Panc1 (cell line): ENCODE measurements at regions not wholly inside any gene's neighbourhood (a gene's known extent, or its start where the extent isn't known, plus 50 kb on each side); places are given as distances from the start of the nearest gene placed in this dataset.

Experiments
- ATAC-seq: fragments of 200-7000 bp; cut with Tn5 transposase; 2 replicates; pipeline ENCODE4 v1.9.1; 2020; ENCODE audit warnings: mild to moderate bottlenecking, moderate library complexity
- BruUV-seq: library from RNA; stranded (reverse); fragments of 400-500 nt; replicated peaks from 2 replicates; lab custom pipeline; 2021; lab: Mats Ljungman, UMichigan
- CTCF ChIA-PET: fragments of 300-600 bp; sonication (Branson Sonifier 250); formaldehyde crosslinking; loops from one replicate; lab custom pipeline; 2022; ENCODE audit warnings: antibody characterized with exemption; lab: Charles Lee
- POLR2A ChIA-PET: fragments of 300-600 bp; sonication (Branson Sonifier 250); formaldehyde crosslinking; loops from one replicate; lab custom pipeline; 2022; ENCODE audit warnings: antibody characterized with exemption; lab: Charles Lee
- DNase-seq: peaks from one replicate; pipeline ENCODE4 v3.0.0-alpha.2; 2010; ENCODE audit warnings: low read depth, low spot score
- H3K27ac ChIP-seq: 2 replicates; pipeline ENCODE4 v1.5.1; 2011; ENCODE audit warnings: mild to moderate bottlenecking, low read length, inconsistent platforms
- H3K27me3 ChIP-seq: fragments of 200-500 bp; sonication (Bioruptor generic); 2 replicates; pipeline ENCODE4 v1.6.0; 2014; ENCODE audit warnings: low read length, inconsistent platforms; ENCODE audit not compliant: control insufficient read depth, insufficient read depth
- H3K36me3 ChIP-seq: fragments of 200-500 bp; sonication (Bioruptor generic); 2 replicates; pipeline ENCODE4 v1.5.1; 2014; ENCODE audit warnings: inconsistent platforms, mild to moderate bottlenecking, low read length, moderate library complexity; ENCODE audit not compliant: control insufficient read depth, insufficient read depth
- H3K4me1 ChIP-seq: 2 replicates; pipeline ENCODE4 v1.5.1; 2011; ENCODE audit warnings: inconsistent platforms, mild to moderate bottlenecking, low read length, moderate library complexity; ENCODE audit not compliant: control insufficient read depth, insufficient read depth
- H3K4me3 ChIP-seq, 2 experiments: 2 replicates each; pipeline ENCODE4 v1.5.1; 2011 to 2012; ENCODE audit warnings: low read depth in 2 of 2, low read length in 2 of 2, mild to moderate bottlenecking in 2 of 2, inconsistent platforms in 1 of 2, moderate library complexity in 1 of 2
- H3K9me3 ChIP-seq: fragments of 200-500 bp; sonication (Bioruptor generic); 2 replicates; pipeline ENCODE4 v1.5.1; 2014; ENCODE audit warnings: low read depth, mild to moderate bottlenecking, inconsistent platforms, low read length, moderate library complexity; ENCODE audit not compliant: control insufficient read depth, insufficient read depth
- POLR2AphosphoS5 ChIP-seq: IDR thresholded peaks from 2 replicates; pipeline ENCODE4 v1.6.1; 2012; ENCODE audit warnings: mild to moderate bottlenecking, low read depth, low read length, moderate library complexity
- SIN3A ChIP-seq: IDR thresholded peaks from 2 replicates; pipeline ENCODE4 v1.6.1; 2012; ENCODE audit warnings: low read depth, mild to moderate bottlenecking, low read length, moderate library complexity, borderline replicate concordance; ENCODE audit not compliant: insufficient read depth
- TCF7L2 ChIP-seq: IDR thresholded peaks from 2 replicates; pipeline ENCODE4 v1.6.1; 2011; ENCODE audit warnings: mild to moderate bottlenecking, low read depth, low read length, inconsistent platforms
- in situ Hi-C: cut with HindIII; loops from 2 replicates; pipeline ENCODE4 v1.10.0; 2016; ENCODE audit warnings: low sequenced_read_pairs, low pct_unique_long_range_greater_than_20kb
- intact Hi-C: fragments of 100-400 bp; cut with micrococcal nuclease; formaldehyde crosslinking; loops from one replicate; pipeline ENCODE4 v1.10.0; 2022; ENCODE audit not compliant: unreplicated experiment
- TF ChIP-seq, protein P1 (sequence below): fragments of 450-650 bp; IDR thresholded peaks from 2 replicates; pipeline ENCODE4 v1.5.1; 2017; ENCODE audit warnings: mild to moderate bottlenecking
- TF ChIP-seq, protein P2 (sequence below), 2 experiments: IDR thresholded peaks; 2 replicates each; pipeline ENCODE4 v1.6.1; 2011 to 2012; ENCODE audit warnings: low read depth in 2 of 2, control low read depth in 1 of 2, low read length in 1 of 2, mild to moderate bottlenecking in 1 of 2, moderate library complexity in 1 of 2; ENCODE audit not compliant: insufficient read depth in 1 of 2

DNA sequence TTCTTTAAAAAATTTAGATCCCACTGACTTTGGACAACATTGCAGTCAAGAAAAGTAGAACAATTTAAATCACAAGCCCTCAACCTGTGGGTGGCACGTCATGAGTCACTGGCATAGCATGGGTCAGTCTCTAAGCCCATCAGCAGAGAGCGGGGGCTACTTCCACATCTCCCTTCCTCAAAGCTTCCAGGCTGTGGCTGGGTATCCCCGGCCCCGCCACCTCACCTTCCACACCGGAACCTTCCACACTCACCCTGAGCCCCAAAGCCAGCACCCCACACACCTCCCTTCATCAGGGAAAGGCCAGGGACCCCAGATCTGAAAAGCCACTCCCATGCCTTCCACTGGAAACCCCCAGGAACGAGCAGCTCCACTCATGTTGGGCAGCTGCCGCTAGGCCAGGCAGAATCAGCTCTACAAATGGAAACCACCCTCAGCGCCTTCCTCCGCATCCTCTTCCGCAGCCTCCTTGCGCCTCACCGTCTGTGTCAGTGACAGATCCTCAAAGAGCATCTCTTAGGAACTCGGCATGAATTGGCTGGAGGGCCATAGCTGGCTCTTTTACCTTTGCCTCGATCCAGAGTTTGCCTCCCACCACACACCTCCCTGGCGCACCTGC is 156.5 kb downstream of the ERCC6L2 start:
- ChIA-PET CTCF (no interaction called here), POLR2A (no interaction called here)
- no peak overlapping the region for H3K27ac ChIP-seq
- H3K36me3 ChIP-seq, result no peaks in the 10 kb centered on the region
- no peaks in the 10 kb centered on the region for H3K27me3 ChIP-seq
- no peak overlapping the region for H3K4me3 ChIP-seq
- in situ Hi-C loops (no loop called here), intact Hi-C loops (no loop called here)
- no peaks in the 10 kb centered on the region for H3K9me3 ChIP-seq
- no TSS peak for BruUV-seq
- TF ChIP-seq SIN3A, result no peak
- no peaks in the 10 kb centered on the region for H3K4me1 ChIP-seq
- ATAC-seq (no peak), DNase-seq (no peak)

DNA sequence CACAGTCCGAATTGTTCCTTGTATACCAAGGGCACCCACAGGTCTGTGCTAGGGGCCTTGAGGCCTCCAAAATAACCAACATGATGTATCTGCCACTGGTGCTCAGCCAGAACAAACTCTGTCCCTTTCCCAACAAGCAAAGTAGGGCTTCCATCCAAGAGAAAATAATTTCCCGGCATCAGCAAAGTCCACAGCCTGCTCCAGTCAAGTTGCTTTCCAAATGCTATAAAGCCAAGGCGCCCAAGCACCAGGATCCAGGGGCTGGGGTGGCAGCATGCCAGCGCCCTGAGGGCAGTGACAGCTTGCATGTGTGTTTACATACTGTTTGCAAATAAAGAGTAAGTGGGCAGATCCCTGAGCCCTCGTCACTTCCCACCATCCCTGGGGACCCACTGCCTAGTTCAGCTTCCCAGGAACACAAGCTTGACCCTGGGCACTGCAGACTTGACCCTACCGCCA is 155.9 kb downstream of the ERCC6L2 start:
- intact Hi-C loops (no loop called here), in situ Hi-C loops (no loop called here)
- DNase-seq, result no peak
- no TSS peak for BruUV-seq
- no peak for ATAC-seq
- TF ChIP-seq, protein P1, sequence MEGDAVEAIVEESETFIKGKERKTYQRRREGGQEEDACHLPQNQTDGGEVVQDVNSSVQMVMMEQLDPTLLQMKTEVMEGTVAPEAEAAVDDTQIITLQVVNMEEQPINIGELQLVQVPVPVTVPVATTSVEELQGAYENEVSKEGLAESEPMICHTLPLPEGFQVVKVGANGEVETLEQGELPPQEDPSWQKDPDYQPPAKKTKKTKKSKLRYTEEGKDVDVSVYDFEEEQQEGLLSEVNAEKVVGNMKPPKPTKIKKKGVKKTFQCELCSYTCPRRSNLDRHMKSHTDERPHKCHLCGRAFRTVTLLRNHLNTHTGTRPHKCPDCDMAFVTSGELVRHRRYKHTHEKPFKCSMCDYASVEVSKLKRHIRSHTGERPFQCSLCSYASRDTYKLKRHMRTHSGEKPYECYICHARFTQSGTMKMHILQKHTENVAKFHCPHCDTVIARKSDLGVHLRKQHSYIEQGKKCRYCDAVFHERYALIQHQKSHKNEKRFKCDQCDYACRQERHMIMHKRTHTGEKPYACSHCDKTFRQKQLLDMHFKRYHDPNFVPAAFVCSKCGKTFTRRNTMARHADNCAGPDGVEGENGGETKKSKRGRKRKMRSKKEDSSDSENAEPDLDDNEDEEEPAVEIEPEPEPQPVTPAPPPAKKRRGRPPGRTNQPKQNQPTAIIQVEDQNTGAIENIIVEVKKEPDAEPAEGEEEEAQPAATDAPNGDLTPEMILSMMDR, result no peak
- TF ChIP-seq POLR2AphosphoS5 (no peak), SIN3A (no peak), TCF7L2 (no peak)
- TF ChIP-seq, protein P2, sequence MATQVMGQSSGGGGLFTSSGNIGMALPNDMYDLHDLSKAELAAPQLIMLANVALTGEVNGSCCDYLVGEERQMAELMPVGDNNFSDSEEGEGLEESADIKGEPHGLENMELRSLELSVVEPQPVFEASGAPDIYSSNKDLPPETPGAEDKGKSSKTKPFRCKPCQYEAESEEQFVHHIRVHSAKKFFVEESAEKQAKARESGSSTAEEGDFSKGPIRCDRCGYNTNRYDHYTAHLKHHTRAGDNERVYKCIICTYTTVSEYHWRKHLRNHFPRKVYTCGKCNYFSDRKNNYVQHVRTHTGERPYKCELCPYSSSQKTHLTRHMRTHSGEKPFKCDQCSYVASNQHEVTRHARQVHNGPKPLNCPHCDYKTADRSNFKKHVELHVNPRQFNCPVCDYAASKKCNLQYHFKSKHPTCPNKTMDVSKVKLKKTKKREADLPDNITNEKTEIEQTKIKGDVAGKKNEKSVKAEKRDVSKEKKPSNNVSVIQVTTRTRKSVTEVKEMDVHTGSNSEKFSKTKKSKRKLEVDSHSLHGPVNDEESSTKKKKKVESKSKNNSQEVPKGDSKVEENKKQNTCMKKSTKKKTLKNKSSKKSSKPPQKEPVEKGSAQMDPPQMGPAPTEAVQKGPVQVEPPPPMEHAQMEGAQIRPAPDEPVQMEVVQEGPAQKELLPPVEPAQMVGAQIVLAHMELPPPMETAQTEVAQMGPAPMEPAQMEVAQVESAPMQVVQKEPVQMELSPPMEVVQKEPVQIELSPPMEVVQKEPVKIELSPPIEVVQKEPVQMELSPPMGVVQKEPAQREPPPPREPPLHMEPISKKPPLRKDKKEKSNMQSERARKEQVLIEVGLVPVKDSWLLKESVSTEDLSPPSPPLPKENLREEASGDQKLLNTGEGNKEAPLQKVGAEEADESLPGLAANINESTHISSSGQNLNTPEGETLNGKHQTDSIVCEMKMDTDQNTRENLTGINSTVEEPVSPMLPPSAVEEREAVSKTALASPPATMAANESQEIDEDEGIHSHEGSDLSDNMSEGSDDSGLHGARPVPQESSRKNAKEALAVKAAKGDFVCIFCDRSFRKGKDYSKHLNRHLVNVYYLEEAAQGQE (IDR thresholded peaks at IDR 0.05; ENCODE audit: insufficient read depth in 1 of 2, low read depth in 2 of 2, low read length in 1 of 2), result no peak
- no peak overlapping the region for H3K27ac ChIP-seq
- H3K27me3 ChIP-seq, result no peaks in the 10 kb centered on the region
- ChIA-PET POLR2A (no interaction called here), CTCF (no interaction called here)
- H3K36me3 ChIP-seq, result no peaks in the 10 kb centered on the region
- no peak overlapping the region for H3K4me3 ChIP-seq
- no peaks in the 10 kb centered on the region for H3K9me3 ChIP-seq
- H3K4me1 ChIP-seq, result no peaks in the 10 kb centered on the region

DNA sequence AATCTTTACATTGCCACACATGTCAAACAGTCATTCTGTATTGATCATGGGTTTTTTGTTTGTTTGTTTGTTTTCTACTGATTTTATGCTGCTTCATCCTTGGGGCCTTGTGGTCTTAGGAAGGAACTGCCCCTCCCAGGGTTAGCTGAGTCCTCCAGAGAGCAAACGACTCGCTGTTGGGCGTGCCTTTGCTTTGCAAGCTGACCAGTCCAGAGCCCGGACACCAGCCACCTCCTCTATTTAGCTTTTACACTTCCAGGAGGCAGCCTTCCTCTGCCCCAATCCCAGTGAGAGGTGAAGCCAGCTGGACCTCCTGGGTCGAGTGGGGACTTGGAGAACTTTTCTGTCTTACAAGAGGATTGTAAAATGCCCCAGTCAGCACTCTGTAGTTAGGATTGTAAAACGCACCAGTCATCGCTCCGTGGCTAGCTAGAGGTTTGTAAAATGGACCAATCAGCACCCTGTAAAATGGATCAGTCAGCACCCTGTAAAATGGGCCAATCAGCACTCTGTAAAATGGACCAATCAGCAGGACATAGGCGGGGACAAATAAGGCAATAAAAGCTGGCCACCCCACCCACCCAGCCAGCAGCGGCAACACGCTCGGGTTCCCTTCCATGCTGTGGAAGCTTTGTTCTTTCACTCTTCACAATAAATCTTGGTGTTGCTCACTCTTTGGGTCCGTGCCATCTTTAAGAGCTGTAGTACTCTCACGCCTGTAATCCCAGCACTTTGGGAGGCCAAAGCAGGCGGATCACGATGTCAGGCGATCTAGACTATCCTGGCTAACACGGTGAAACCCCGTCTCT is 154.4 kb downstream of the ERCC6L2 start:
- intact Hi-C loops (no loop called here), in situ Hi-C loops (no loop called here)
- TF ChIP-seq, protein P1, result no peak
- TF ChIP-seq POLR2AphosphoS5 (no peak), SIN3A (no peak), TCF7L2 (no peak)
- TF ChIP-seq, protein P2 (IDR thresholded peaks at IDR 0.05; ENCODE audit: insufficient read depth in 1 of 2, low read depth in 2 of 2, low read length in 1 of 2), result no peak
- DNase-seq (no peak), ATAC-seq (no peak)
- Histone ChIP-seq H3K27me3 (no peaks in the 10 kb centered on the region), H3K4me1 (no peaks in the 10 kb centered on the region), H3K9me3 (no peaks in the 10 kb centered on the region), H3K27ac (no peak overlapping the region), H3K36me3 (no peaks in the 10 kb centered on the region), H3K4me3 (no peak overlapping the region)
- CTCF ChIA-PET, result interaction anchor here (0.6 kb wide), 1 partner anchor 1232 kb away, joined by 9 read pairs; no protein-coding TSS in a partner anchor
- no TSS peak for BruUV-seq
- POLR2A ChIA-PET, result no interaction called here
